ENCODE measurements at regions not wholly inside any gene's neighbourhood (a gene's known extent, or its start where the extent isn't known, plus 50 kb on each side); places are given as distances from the start of the nearest gene placed in this dataset.
A peak's percentile ranks its signal among the peaks of the same experiment; 100 is the strongest.

- Histone ChIP-seq H2BK20ac (ENCODE audit: low read depth, low read length) (no peak overlapping the region), H3K27ac (ENCODE audit: insufficient read depth, low read length) (peak overlapping the region; percentile 89), H3K4me3 (ENCODE audit: insufficient read depth, low read depth, low read length) (no peak overlapping the region), H3K9me3 (ENCODE audit: control insufficient read depth, insufficient read depth, low read length) (no peaks in the 10 kb centered on the region), H3K9me1 (ENCODE audit: insufficient read depth, low read length) (no peaks in the 10 kb centered on the region), H3K56ac (ENCODE audit: extremely low read depth, insufficient read depth, low read length) (no peak overlapping the region), H2BK5ac (ENCODE audit: low read depth, low read length, poor library complexity, severe bottlenecking) (peak overlapping the region; percentile 88), H4K20me1 (ENCODE audit: insufficient read depth, low read length) (no peaks in the 10 kb centered on the region), H3K4me1 (ENCODE audit: control insufficient read depth, insufficient read depth, low read length) (peaks cover 4% of the 10 kb centered on the region), H3K4ac (ENCODE audit: low read depth, low read length) (peak overlapping the region; percentile 85), H4K8ac (ENCODE audit: low read depth in 2 of 2, low read length in 2 of 2) (peak overlapping the region; percentile 78 to 87; a peak in 2 of 4 replicates), H3K18ac (ENCODE audit: low read depth, low read length) (no peak overlapping the region), H3K4me2 (ENCODE audit: low read depth, low read length) (peak overlapping the region; percentile 13; the same call in 1 of the 2 replicates), H3K14ac (replicated peaks; ENCODE audit: low read depth, low read length) (peak overlapping the region; percentile 96; the same call in 1 of the 2 replicates), H2BK15ac (ENCODE audit: low read depth, low read length) (0 out of 3 replicates have a peak overlapping the region, but pooled peaks have one; percentile 89), H3K9ac (ENCODE audit: low read depth, low read length) (no peak overlapping the region), H3K27me3 (ENCODE audit: control insufficient read depth, insufficient read depth, low read length) (no peaks in the 10 kb centered on the region), H2AK9ac (replicated peaks; ENCODE audit: low read depth, low read length, poor library complexity) (no peak overlapping the region), H2BK120ac (ENCODE audit: low read depth, low read length) (peak overlapping the region; percentile 93), H4K5ac (ENCODE audit: low read depth, low read length) (no peak overlapping the region), H4K91ac (ENCODE audit: insufficient read depth, low read depth, low read length) (no peak overlapping the region), H2AK5ac (ENCODE audit: low read depth, low read length) (no peak overlapping the region), H2AFZ (replicated peaks; ENCODE audit: low read length, poor library complexity) (no peak overlapping the region), H3K23ac (ENCODE audit: low read depth, low read length) (no peak overlapping the region), H3K36me3 (ENCODE audit: control insufficient read depth, insufficient read depth, low read length) (no peaks in the 10 kb centered on the region), H3K79me1 (ENCODE audit: low read depth in 1 of 2, low read length in 2 of 2) (no peaks in the 10 kb centered on the region)
- dilution Hi-C loops (cut with HindIII; ENCODE audit: low sequenced_read_pairs, unreplicated experiment) (no loop called here), in situ Hi-C loops (cut with MboI; ENCODE audit: low sequenced_read_pairs) (no loop called here), intact Hi-C loops (cut with micrococcal nuclease) (loop anchor here (10.0 kb wide), 1 partner anchor 458 kb away; no protein-coding TSS in a partner anchor)
- DNase-seq: peak; percentile 82
- TF ChIP-seq MXI1 (IDR thresholded peaks at IDR 0.05; ENCODE audit: borderline replicate concordance, low read depth, low read length): no peak
- TF ChIP-seq NFE2L2 (IDR thresholded peaks at IDR 0.05; ENCODE audit: low read depth, low read length): no peak
- peak; percentile 77 for TF ChIP-seq CEBPB (IDR thresholded peaks at IDR 0.05; ENCODE audit: low read depth, low read length)
- TF ChIP-seq, protein P1, sequence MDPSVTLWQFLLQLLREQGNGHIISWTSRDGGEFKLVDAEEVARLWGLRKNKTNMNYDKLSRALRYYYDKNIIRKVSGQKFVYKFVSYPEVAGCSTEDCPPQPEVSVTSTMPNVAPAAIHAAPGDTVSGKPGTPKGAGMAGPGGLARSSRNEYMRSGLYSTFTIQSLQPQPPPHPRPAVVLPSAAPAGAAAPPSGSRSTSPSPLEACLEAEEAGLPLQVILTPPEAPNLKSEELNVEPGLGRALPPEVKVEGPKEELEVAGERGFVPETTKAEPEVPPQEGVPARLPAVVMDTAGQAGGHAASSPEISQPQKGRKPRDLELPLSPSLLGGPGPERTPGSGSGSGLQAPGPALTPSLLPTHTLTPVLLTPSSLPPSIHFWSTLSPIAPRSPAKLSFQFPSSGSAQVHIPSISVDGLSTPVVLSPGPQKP (IDR thresholded peaks at IDR 0.05; ENCODE audit: borderline replicate concordance, low read depth, low read length): no peak
- no peak for TF ChIP-seq POLR2A (IDR thresholded peaks at IDR 0.05; ENCODE audit: low read depth, low read length)
- no peak for TF ChIP-seq SMC3 (IDR thresholded peaks at IDR 0.05; ENCODE audit: low read depth, low read length)
- TF ChIP-seq, protein P2, sequence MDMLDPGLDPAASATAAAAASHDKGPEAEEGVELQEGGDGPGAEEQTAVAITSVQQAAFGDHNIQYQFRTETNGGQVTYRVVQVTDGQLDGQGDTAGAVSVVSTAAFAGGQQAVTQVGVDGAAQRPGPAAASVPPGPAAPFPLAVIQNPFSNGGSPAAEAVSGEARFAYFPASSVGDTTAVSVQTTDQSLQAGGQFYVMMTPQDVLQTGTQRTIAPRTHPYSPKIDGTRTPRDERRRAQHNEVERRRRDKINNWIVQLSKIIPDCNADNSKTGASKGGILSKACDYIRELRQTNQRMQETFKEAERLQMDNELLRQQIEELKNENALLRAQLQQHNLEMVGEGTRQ (IDR thresholded peaks at IDR 0.05; ENCODE audit: low read depth, low read length): no peak
- TF ChIP-seq FOS (IDR thresholded peaks at IDR 0.05; ENCODE audit: low read depth, low read length): no peak
- TF ChIP-seq RCOR1 (IDR thresholded peaks at IDR 0.05; ENCODE audit: insufficient replicate concordance, low read length): no peak
- no peak for TF ChIP-seq MAFK (IDR thresholded peaks at IDR 0.05; ENCODE audit: low read depth, low read length)
- no peak for TF ChIP-seq CHD1 (IDR thresholded peaks at IDR 0.05; ENCODE audit: low read depth, low read length)
- TF ChIP-seq BHLHE40 (IDR thresholded peaks at IDR 0.05; ENCODE audit: low read depth, low read length): peak; percentile 52; the same call in 1 of the 2 replicates
- no peak for TF ChIP-seq RAD21 (IDR thresholded peaks at IDR 0.05; ENCODE audit: low read length)
- POLR2A ChIA-PET (ENCODE audit: unreplicated experiment): no interaction called here
- no CpG with 5 or more reads among the region's 1 CpG for WGBS, 2 experiments (ENCODE audit: extremely low coverage in 2 of 2, insufficient read length in 1 of 2)
- CTCF ChIA-PET: no interaction called here
- ATAC-seq (ENCODE audit: low read depth): peak; percentile 75
- no TSS peak for BruUV-seq (replicated peaks)
These were observed 165.9 kb downstream of the IL15 start for GRCh38 chr4:141802333-141802732.

Data from IMR-90 (cell line).